ENCODE measurements at regions not wholly inside any gene's neighbourhood (a gene's known extent, or its start where the extent isn't known, plus 50 kb on each side); places are given as distances from the start of the nearest gene placed in this dataset.

DNA sequence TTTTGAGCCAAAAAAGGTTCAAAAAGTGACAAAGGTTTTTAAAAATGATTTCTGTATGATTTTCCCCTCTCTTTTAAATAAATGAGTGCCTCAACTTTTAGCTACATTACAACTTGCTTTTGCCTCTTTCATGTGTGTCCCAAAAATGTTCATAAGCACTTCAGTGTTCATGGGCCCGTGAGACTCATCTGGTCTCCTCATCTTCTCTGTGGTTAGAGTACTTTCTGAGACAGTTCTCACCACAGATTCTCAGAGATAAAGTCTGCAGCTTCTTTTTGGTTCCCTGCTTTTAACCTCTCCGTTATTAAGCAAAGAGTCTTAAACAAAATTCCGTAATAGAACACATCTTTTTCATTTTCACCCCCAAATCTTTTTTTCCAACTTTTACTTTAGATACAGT is 156.9 kb downstream of the DLEU7 start:
- Histone ChIP-seq H2AFZ (ENCODE audit: insufficient read depth, low read depth, low read length, poor library complexity, severe bottlenecking) (peak overlapping the region; percentile 43), H3K4me3 (ENCODE audit: control extremely low read depth in 1 of 5, extremely low read depth in 1 of 5, insufficient read depth in 1 of 5, low read depth in 2 of 5, low read length in 4 of 5) (no peak overlapping the region), H3K36me3 (replicated peaks in 1 of 2; ENCODE audit: control extremely low read depth in 1 of 2, control insufficient read depth in 1 of 2, extremely low read depth in 1 of 2, insufficient read depth in 2 of 2, low read length in 1 of 2) (no peaks in the 10 kb centered on the region), H4K20me1 (ENCODE audit: control insufficient read depth, insufficient read depth, low read length, poor library complexity, severe bottlenecking) (no peaks in the 10 kb centered on the region), H3K27ac (ENCODE audit: low read length in 2 of 2) (no peak overlapping the region), H3K4me2 (replicated peaks; ENCODE audit: low read depth, low read length, poor library complexity, severe bottlenecking) (no peak overlapping the region), H3K9ac (ENCODE audit: low read length) (no peak overlapping the region), H3K9me3 (ENCODE audit: control extremely low read depth in 1 of 3, control insufficient read depth in 2 of 3, insufficient read depth in 1 of 3, low read length in 2 of 3) (no peaks in the 10 kb centered on the region), H3K27me3 (replicated peaks in 1 of 4; ENCODE audit: control extremely low read depth in 1 of 4, control insufficient read depth in 3 of 4, insufficient read depth in 4 of 4, low read length in 3 of 4) (no peaks in the 10 kb centered on the region), H3K79me2 (ENCODE audit: control insufficient read depth, insufficient read depth, low read length) (no peaks in the 10 kb centered on the region), H3K4me1 (ENCODE audit: control insufficient read depth in 2 of 2, insufficient read depth in 2 of 2, low read length in 2 of 2) (peaks cover 20 to 22% of the 10 kb centered on the region in 2 donors)
- intact Hi-C loops (cut with micrococcal nuclease) = no loop called here
- DNase-seq (no peak), ATAC-seq (ENCODE audit: low read depth) (no peak)
- ChIA-PET CTCF (no interaction called here), POLR2A (no interaction called here)
- no peaks in the 10 kb centered on the region for H3K27me3 Mint-ChIP-seq
- TF ChIP-seq EZH2 (IDR thresholded peaks at IDR 0.05; ENCODE audit: borderline replicate concordance, insufficient read depth, low read depth, low read length, poor library complexity, severe bottlenecking) = no peak
- TF ChIP-seq CTCF (IDR thresholded peaks at IDR 0.05) = no peak
- H3K27ac Mint-ChIP-seq = no peak overlapping the region
- H3K4me1 Mint-ChIP-seq = peaks cover 23% of the 10 kb centered on the region
- 36% methylated on average over 2 of the region's 3 CpGs for WGBS (ENCODE audit: insufficient coverage)
- H3K9me3 Mint-ChIP-seq (ENCODE audit: insufficient read depth) = peaks cover 2% of the 10 kb centered on the region
- H3K4me3 Mint-ChIP-seq = no peak overlapping the region

DNA sequence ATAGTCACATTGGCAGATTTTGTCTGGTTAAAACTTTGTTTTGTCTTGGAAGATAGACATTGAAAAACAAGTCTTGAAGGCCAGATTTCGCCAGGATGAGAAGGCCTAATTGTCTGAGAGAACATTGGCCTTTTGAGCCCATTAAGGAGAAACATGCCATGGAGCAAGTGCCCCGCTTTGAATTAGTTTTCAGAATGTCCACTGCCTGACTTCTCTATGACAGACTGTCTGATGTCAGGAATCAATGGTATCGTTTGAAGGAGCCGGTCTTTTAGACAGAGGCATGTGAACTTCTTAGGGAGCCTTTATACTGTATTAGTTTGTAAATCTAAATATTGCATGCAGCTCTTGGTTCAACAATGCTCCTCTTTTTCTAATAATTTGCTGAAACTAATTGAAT is 155.9 kb downstream of the DLEU7 start:
- Histone ChIP-seq H3K4me1 (ENCODE audit: control insufficient read depth in 2 of 2, insufficient read depth in 2 of 2, low read length in 2 of 2) (peaks cover 20 to 22% of the 10 kb centered on the region in 2 donors), H3K79me2 (ENCODE audit: control insufficient read depth, insufficient read depth, low read length) (no peaks in the 10 kb centered on the region), H3K36me3 (replicated peaks in 1 of 2; ENCODE audit: control extremely low read depth in 1 of 2, control insufficient read depth in 1 of 2, extremely low read depth in 1 of 2, insufficient read depth in 2 of 2, low read length in 1 of 2) (no peaks in the 10 kb centered on the region), H3K27ac (ENCODE audit: low read length in 2 of 2) (no peak overlapping the region), H3K4me3 (ENCODE audit: control extremely low read depth in 1 of 5, extremely low read depth in 1 of 5, insufficient read depth in 1 of 5, low read depth in 2 of 5, low read length in 4 of 5) (no peak overlapping the region), H2AFZ (ENCODE audit: insufficient read depth, low read depth, low read length, poor library complexity, severe bottlenecking) (no peak overlapping the region), H3K9me3 (ENCODE audit: control extremely low read depth in 1 of 3, control insufficient read depth in 2 of 3, insufficient read depth in 1 of 3, low read length in 2 of 3) (no peaks in the 10 kb centered on the region), H3K9ac (ENCODE audit: low read length) (no peak overlapping the region), H4K20me1 (ENCODE audit: control insufficient read depth, insufficient read depth, low read length, poor library complexity, severe bottlenecking) (no peaks in the 10 kb centered on the region), H3K4me2 (replicated peaks; ENCODE audit: low read depth, low read length, poor library complexity, severe bottlenecking) (no peak overlapping the region), H3K27me3 (replicated peaks in 1 of 4; ENCODE audit: control extremely low read depth in 1 of 4, control insufficient read depth in 3 of 4, insufficient read depth in 4 of 4, low read length in 3 of 4) (no peaks in the 10 kb centered on the region)
- 100% methylated on average over 2 of the region's 4 CpGs for WGBS (ENCODE audit: insufficient coverage)
- Mint-ChIP-seq H3K27ac (no peak overlapping the region), H3K4me3 (no peak overlapping the region), H3K4me1 (peaks cover 23% of the 10 kb centered on the region), H3K27me3 (no peaks in the 10 kb centered on the region), H3K9me3 (ENCODE audit: insufficient read depth) (peaks cover 2% of the 10 kb centered on the region)
- ATAC-seq (ENCODE audit: low read depth) (no peak), DNase-seq (no peak)
- ChIA-PET CTCF (no interaction called here), POLR2A (no interaction called here)
- TF ChIP-seq CTCF (IDR thresholded peaks at IDR 0.05) (no peak), EZH2 (IDR thresholded peaks at IDR 0.05; ENCODE audit: borderline replicate concordance, insufficient read depth, low read depth, low read length, poor library complexity, severe bottlenecking) (no peak)
- intact Hi-C loops (cut with micrococcal nuclease) = no loop called here
